Endothelial cell of umbilical vein (primary cell): ENCODE measurements at regions not wholly inside any gene's neighbourhood (a gene's known extent, or its start where the extent isn't known, plus 50 kb on each side); places are given as distances from the start of the nearest gene placed in this dataset.

ENCODE experiments used
- BruUV-seq: library from RNA; stranded (reverse); fragments of 400-500 nt; replicated peaks from 2 replicates; lab custom pipeline; 2021; lab: Mats Ljungman, UMichigan
- CTCF ChIA-PET: fragments of 300-600, 350-600 bp; sonication (Branson Sonifier 250); formaldehyde crosslinking; loops from one replicate; lab custom pipeline; 2021; ENCODE audit warnings: antibody characterized with exemption, inconsistent platforms; lab: Charles Lee
- POLR2A ChIA-PET: fragments of 300-600, 350-600 bp; sonication (Branson Sonifier 250); formaldehyde crosslinking; loops from one replicate; lab custom pipeline; 2021; ENCODE audit warnings: antibody characterized with exemption, inconsistent platforms; lab: Charles Lee
- DNase-seq: peaks from one replicate; pipeline ENCODE4 v3.0.0-alpha.2; 2011; ENCODE audit warnings: low read depth, low spot score
- FAIRE-seq: peaks from 2 replicates; lab custom pipeline; 2011; peaks lifted over from hg19 to GRCh38; lab: Jason Lieb, UNC
- H2AFZ ChIP-seq: 2 replicates; pipeline ENCODE4 v1.6.0; 2012; ENCODE audit warnings: low read depth, low read length, control low read depth, inconsistent platforms
- H3K27ac ChIP-seq: 2 replicates; pipeline ENCODE4 v1.5.1; 2011; ENCODE audit warnings: low read depth, mild to moderate bottlenecking, control low read depth, low read length, moderate library complexity; ENCODE audit not compliant: insufficient read depth
- H3K27me3 ChIP-seq, 2 experiments: 2 replicates each; pipeline versions ENCODE4 v1.6.0 to v1.6.1; 2011; ENCODE audit warnings: low read length in 2 of 2, mixed read lengths in 1 of 2; ENCODE audit not compliant: control insufficient read depth in 2 of 2, insufficient read depth in 2 of 2
- H3K36me3 ChIP-seq, 2 experiments: 2 replicates in 1 of 2; 3 replicates in 1 of 2; pipeline ENCODE4 v1.5.1; 2011; ENCODE audit warnings: low read length in 2 of 2, mild to moderate bottlenecking in 1 of 2, moderate library complexity in 1 of 2; ENCODE audit not compliant: control insufficient read depth in 2 of 2, insufficient read depth in 2 of 2; ENCODE audit errors: extremely low read depth in 1 of 2
- H3K4me1 ChIP-seq: 3 replicates; pipeline ENCODE4 v1.5.1; 2011; ENCODE audit warnings: mild to moderate bottlenecking, low read length; ENCODE audit not compliant: control insufficient read depth, insufficient read depth; ENCODE audit errors: extremely low read depth
- H3K4me2 ChIP-seq: 2 replicates; pipeline ENCODE4 v1.6.1; 2011; ENCODE audit warnings: low read length, control low read depth, mixed read lengths; ENCODE audit not compliant: insufficient read depth
- H3K4me3 ChIP-seq, 3 experiments: fragments of 200-600 bp in 1 of 3; sonication (generic), shearing (Covaris generic) in 1 of 3; replicated peaks in 1 of 3; 2 replicates each; pipeline ENCODE4 v1.5.1; 2011 to 2016; ENCODE audit warnings: control low read depth in 3 of 3, low read length in 3 of 3, mild to moderate bottlenecking in 2 of 3, inconsistent platforms in 1 of 3, low read depth in 1 of 3, moderate library complexity in 1 of 3; ENCODE audit not compliant: insufficient read depth in 1 of 3
- H3K79me2 ChIP-seq: 2 replicates; pipeline ENCODE4 v1.6.0; 2012; ENCODE audit warnings: low read length, inconsistent platforms; ENCODE audit not compliant: control insufficient read depth, insufficient read depth
- H3K9ac ChIP-seq: replicated peaks from 2 replicates; pipeline ENCODE3; 2011; ENCODE audit warnings: low read length, control low read depth; ENCODE audit not compliant: insufficient read depth; ENCODE audit errors: extremely low read depth
- H3K9me1 ChIP-seq: replicated peaks from 3 replicates; pipeline ENCODE4 v1.6.0; 2011; ENCODE audit warnings: mild to moderate bottlenecking, low read length; ENCODE audit not compliant: control insufficient read depth, insufficient read depth; ENCODE audit errors: extremely low read depth
- H3K9me3 ChIP-seq: replicated peaks from 2 replicates; pipeline ENCODE4 v1.5.1; 2012; ENCODE audit warnings: low read length, inconsistent platforms; ENCODE audit not compliant: control insufficient read depth, insufficient read depth
- H4K20me1 ChIP-seq: replicated peaks from 2 replicates; pipeline ENCODE3; 2011; ENCODE audit warnings: mild to moderate bottlenecking, low read length; ENCODE audit not compliant: control insufficient read depth, insufficient read depth; ENCODE audit errors: extremely low read depth
- CTCF ChIP-seq, 2 donors: IDR thresholded peaks; 1 replicate in 1 of 2; 2 replicates in 1 of 2; pipeline ENCODE4 v1.5.1; 2011; ENCODE audit warnings: low read length in 2 of 2, mild to moderate bottlenecking in 2 of 2, moderate library complexity in 2 of 2, control low read depth in 1 of 2, inconsistent platforms in 1 of 2, low read depth in 1 of 2; ENCODE audit not compliant: insufficient read depth in 1 of 2; ENCODE audit errors: extremely low read depth in 1 of 2
- EZH2 ChIP-seq: IDR thresholded peaks from 2 replicates; pipeline ENCODE4 v1.6.1; 2012; ENCODE audit warnings: borderline replicate concordance, low read depth, mild to moderate bottlenecking, moderate library complexity, low read length, inconsistent platforms; ENCODE audit not compliant: severe bottlenecking
- FOS ChIP-seq: IDR thresholded peaks from 2 replicates; pipeline ENCODE4 v1.6.1; 2011; ENCODE audit warnings: mild to moderate bottlenecking, low read length, moderate library complexity, borderline replicate concordance; ENCODE audit not compliant: insufficient read depth
- GATA2 ChIP-seq: IDR thresholded peaks from 2 replicates; pipeline ENCODE4 v1.7.0; 2011; ENCODE audit warnings: low read depth, mild to moderate bottlenecking, moderate library complexity, mixed read lengths, low read length; ENCODE audit not compliant: insufficient read length, insufficient read depth
- JUN ChIP-seq: IDR thresholded peaks from 2 replicates; pipeline ENCODE4 v1.6.1; 2011; ENCODE audit warnings: borderline replicate concordance, low read depth; ENCODE audit not compliant: insufficient read length, insufficient read depth
- MAX ChIP-seq: IDR thresholded peaks from 2 replicates; pipeline ENCODE4 v1.6.1; 2011; ENCODE audit not compliant: insufficient read depth, insufficient read length
- MYC ChIP-seq: IDR thresholded peaks from one replicate; pipeline ENCODE4 v1.6.1; 2011; ENCODE audit warnings: mild to moderate bottlenecking, low read depth, low read length
- POLR2A ChIP-seq: IDR thresholded peaks from 2 replicates; pipeline ENCODE4 v1.6.1; 2012; ENCODE audit warnings: low read depth, mild to moderate bottlenecking, control low read depth, low read length
- POLR2AphosphoS5 ChIP-seq: IDR thresholded peaks from 2 replicates; pipeline ENCODE4 v1.6.1; 2012; ENCODE audit warnings: low read depth, mild to moderate bottlenecking, control low read depth, low read length, moderate library complexity; ENCODE audit not compliant: insufficient read depth
- dilution Hi-C: fragments of 300-500 bp; cut with MboI; formaldehyde crosslinking; loops from one replicate; pipeline ENCODE4 v1.15.0; 2019; ENCODE audit warnings: low sequenced_read_pairs; ENCODE audit not compliant: extremely low pct_ligation_motif_present
- intact Hi-C: fragments of 100-400 bp; cut with micrococcal nuclease; formaldehyde crosslinking; loops from one replicate; pipeline ENCODE4 v1.10.0; 2022

- DNase-seq: no peak
- intact Hi-C loops: no loop called here
- BruUV-seq: no TSS peak
- no peaks in the 10 kb centered on the region for H3K36me3 ChIP-seq
- dilution Hi-C loops: no loop called here
- no peak overlapping the region for H2AFZ ChIP-seq
- H3K4me1 ChIP-seq: no peaks in the 10 kb centered on the region
- FAIRE-seq: no peak
- H3K4me3 ChIP-seq: no peak overlapping the region
- no peak overlapping the region for H3K9ac ChIP-seq
- no peaks in the 10 kb centered on the region for H3K27me3 ChIP-seq
- no peak overlapping the region for H3K4me2 ChIP-seq
- no peaks in the 10 kb centered on the region for H3K9me3 ChIP-seq
- TF ChIP-seq CTCF (IDR thresholded peaks at IDR 0.05; ENCODE audit: extremely low read depth in 1 of 2, insufficient read depth in 1 of 2, low read depth in 1 of 2, low read length in 2 of 2) (no peak), POLR2A (no peak), FOS (no peak), POLR2AphosphoS5 (no peak), MAX (no peak), JUN (no peak), GATA2 (no peak), EZH2 (no peak), MYC (no peak)
- ChIA-PET POLR2A (no interaction called here), CTCF (no interaction called here)
- H3K9me1 ChIP-seq: no peaks in the 10 kb centered on the region
- no peak overlapping the region for H3K27ac ChIP-seq
- H4K20me1 ChIP-seq: no peaks in the 10 kb centered on the region
- H3K79me2 ChIP-seq: no peaks in the 10 kb centered on the region
Measured at GRCh38 chr2:162967811-162968210, 129.2 kb upstream of the KCNH7 start.
